ENCODE measurements at regions not wholly inside any gene's neighbourhood (a gene's known extent, or its start where the extent isn't known, plus 50 kb on each side); places are given as distances from the start of the nearest gene placed in this dataset.

- Histone ChIP-seq H3K4me3 (no peak overlapping the region), H3K4me2 (no peak overlapping the region), H3K27ac (ENCODE audit: low read depth) (no peak overlapping the region), H3K27me3 (ENCODE audit: insufficient read depth) (no peaks in the 10 kb centered on the region), H3K79me2 (replicated peaks; ENCODE audit: insufficient read depth) (no peaks in the 10 kb centered on the region), H3K4me1 (ENCODE audit: insufficient read depth) (no peaks in the 10 kb centered on the region), H3K36me3 (ENCODE audit: insufficient read depth) (peaks cover 2% of the 10 kb centered on the region; the same call in 1 of the 2 replicates), H3F3A (replicated peaks; ENCODE audit: low read depth) (no peaks in the 10 kb centered on the region), H3K9me2 (ENCODE audit: insufficient read depth) (no peaks in the 10 kb centered on the region), H2AFZ (no peak overlapping the region), H4K20me1 (replicated peaks; ENCODE audit: insufficient read depth) (no peaks in the 10 kb centered on the region)
- ATAC-seq, result no peak
- peaks cover 23% of the 10 kb centered on the region for H3K9me3 Mint-ChIP-seq
- no peak overlapping the region for H3K27ac Mint-ChIP-seq
- H3K4me1 Mint-ChIP-seq, result no peaks in the 10 kb centered on the region
- no peak for DNase-seq (ENCODE audit: low spot score)
- no peak overlapping the region for H3K4me3 Mint-ChIP-seq
- TF ChIP-seq EZH2phosphoT487 (IDR thresholded peaks at IDR 0.05; ENCODE audit: unreplicated experiment) (no peak), ZNF462 (CRISPR knock-in tag; IDR thresholded peaks at IDR 0.05) (no peak), NANOG (IDR thresholded peaks at IDR 0.05; ENCODE audit: borderline replicate concordance) (no peak), REST (IDR thresholded peaks at IDR 0.05; ENCODE audit: unreplicated experiment) (no peak), JUNB (IDR thresholded peaks at IDR 0.05; ENCODE audit: unreplicated experiment) (no peak), CREB1 (CRISPR knock-in tag; IDR thresholded peaks at IDR 0.05; ENCODE audit: low read depth) (no peak), CTCF (conservative IDR thresholded peaks at IDR 0.05; ENCODE audit: low read depth in 2 of 2) (no peak), ZNF114 (CRISPR knock-in tag; IDR thresholded peaks at IDR 0.05) (no peak), ETS1 (IDR thresholded peaks at IDR 0.05) (no peak), STAT1 (IDR thresholded peaks at IDR 0.05; ENCODE audit: unreplicated experiment) (no peak), ZNF331 (CRISPR knock-in tag; IDR thresholded peaks at IDR 0.05; ENCODE audit: low read depth) (no peak), EZH2 (IDR thresholded peaks at IDR 0.05; ENCODE audit: low read depth, unreplicated experiment) (no peak), POLR2AphosphoS5 (IDR thresholded peaks at IDR 0.05; ENCODE audit: low read depth) (no peak)
- H3K27me3 Mint-ChIP-seq (ENCODE audit: insufficient read depth, low read depth, poor library complexity), result no peaks in the 10 kb centered on the region
- peaks cover 22% of the 10 kb centered on the region for H3K36me3 Mint-ChIP-seq (ENCODE audit: low read depth)
Measured at GRCh38 chr7:125877246-125877645, 947.6 kb upstream of the POT1 start.

Measured in GM23338 (cell line).